Astrocyte of the spinal cord (primary cell): ENCODE measurements at regions not wholly inside any gene's neighbourhood (a gene's known extent, or its start where the extent isn't known, plus 50 kb on each side); places are given as distances from the start of the nearest gene placed in this dataset.

Experiments
- DNase-seq: peaks from one replicate; pipeline ENCODE4 v3.0.0; 2011; ENCODE audit warnings: low read depth, low spot score
- H3K4me3 ChIP-seq: 2 replicates; pipeline ENCODE4 v1.5.1; 2011; ENCODE audit warnings: low read depth, mild to moderate bottlenecking, low read length, moderate library complexity
- CTCF ChIP-seq: IDR thresholded peaks from 2 replicates; pipeline ENCODE4 v1.5.1; 2012; ENCODE audit warnings: low read depth, mild to moderate bottlenecking, low read length, inconsistent platforms
- in situ Hi-C: cut with HindIII; loops from 2 replicates; pipeline ENCODE4 v1.10.0; 2017; ENCODE audit warnings: low sequenced_read_pairs

- in situ Hi-C loops, result no loop called here
- no peak for TF ChIP-seq CTCF
- peak; percentile 29 for DNase-seq
- H3K4me3 ChIP-seq, result no peak overlapping the region
These were observed 564.4 kb downstream of the SEMA5A start for GRCh38 chr5:8981496-8981895.

GRCh38 chr5:8984386-8984785 is 561.5 kb downstream of the SEMA5A start:
- no peak for TF ChIP-seq CTCF
- in situ Hi-C loops, result no loop called here

More at GRCh38 chr5:8984386-8984785, 561.5 kb downstream of the SEMA5A start:
- H3K4me3 ChIP-seq, result no peak overlapping the region
- no peak for DNase-seq
